GM19397 (cell line): ENCODE measurements at regions not wholly inside any gene's neighbourhood (a gene's known extent, or its start where the extent isn't known, plus 50 kb on each side); places are given as distances from the start of the nearest gene placed in this dataset.
"Not testable (repeated sequence)": the region's sequence is repeated elsewhere in the genome, so short reads cannot be mapped to it uniquely, and the experiment has no call there.

ENCODE experiments used
- ATAC-seq: cut with Tn5 transposase; IDR thresholded peaks from one replicate; pipeline ENCODE4 v1.9.1; 2021; ENCODE audit warnings: mild to moderate bottlenecking, moderate library complexity; ENCODE audit not compliant: unreplicated experiment

- ATAC-seq, result no peak
These were observed 132.1 kb upstream of the NEIL3 start for GRCh38 chr4:177177541-177178081.

- ATAC-seq, result no peak
These were observed 131.4 kb upstream of the NEIL3 start for GRCh38 chr4:177178246-177178645.

GRCh38 chr4:177182166-177182565, 127.5 kb upstream of the NEIL3 start:
- no peak for ATAC-seq

GRCh38 chr4:177182728-177183127, 126.9 kb upstream of the NEIL3 start:
- ATAC-seq, result no peak

- ATAC-seq, result no peak
These were observed 124.5 kb upstream of the NEIL3 start for GRCh38 chr4:177185151-177185550.

- ATAC-seq, result no peak
These were observed 124.1 kb upstream of the NEIL3 start for GRCh38 chr4:177185579-177185978.

GRCh38 chr4:177187371-177187770, 122.3 kb upstream of the NEIL3 start:
- no peak for ATAC-seq

GRCh38 chr4:177190995-177191580, 118.6 kb upstream of the NEIL3 start:
- no peak for ATAC-seq

GRCh38 chr4:177191586-177191985, 118.1 kb upstream of the NEIL3 start:
- no peak for ATAC-seq

GRCh38 chr4:177191991-177192390, 117.7 kb upstream of the NEIL3 start:
- ATAC-seq, result no peak

GRCh38 chr4:177193024-177193715, 116.5 kb upstream of the NEIL3 start:
- not testable (repeated sequence) for ATAC-seq

GRCh38 chr4:177194906-177195305, 114.8 kb upstream of the NEIL3 start:
- no peak for ATAC-seq

GRCh38 chr4:177196615-177197014, 113.1 kb upstream of the NEIL3 start:
- no peak for ATAC-seq

- no peak for ATAC-seq
These were observed 108.1 kb upstream of the NEIL3 start for GRCh38 chr4:177201614-177202013.

GRCh38 chr4:177204126-177204525, 105.5 kb upstream of the NEIL3 start:
- ATAC-seq, result no peak

GRCh38 chr4:177214935-177215334, 94.7 kb upstream of the NEIL3 start:
- ATAC-seq, result no peak

- no peak for ATAC-seq
These were observed 89.3 kb upstream of the NEIL3 start for GRCh38 chr4:177220376-177220775.

GRCh38 chr4:177222781-177223180, 86.9 kb upstream of the NEIL3 start:
- no peak for ATAC-seq

- no peak for ATAC-seq
These were observed 84.1 kb upstream of the NEIL3 start for GRCh38 chr4:177225605-177226004.

- no peak for ATAC-seq
These were observed 82.0 kb upstream of the NEIL3 start for GRCh38 chr4:177227636-177228035.

- no peak for ATAC-seq
These were observed 81.1 kb upstream of the NEIL3 start for GRCh38 chr4:177228599-177228998.

- ATAC-seq, result no peak
These were observed 80.3 kb upstream of the NEIL3 start for GRCh38 chr4:177229331-177229730.

- ATAC-seq, result no peak
These were observed 77.2 kb upstream of the NEIL3 start for GRCh38 chr4:177232473-177232872.
